A549 (cell line): ENCODE measurements at regions not wholly inside any gene's neighbourhood (a gene's known extent, or its start where the extent isn't known, plus 50 kb on each side); places are given as distances from the start of the nearest gene placed in this dataset.

ENCODE experiments used
- ATAC-seq, 2 experiments: fragments of 200-7000 bp in 1 of 2; fragments of >200 bp in 1 of 2; cut with Nextera tagmentation in 1 of 2; cut with Tn5 transposase in 1 of 2; 3 replicates each; pipeline versions ENCODE4 v1.8.0 to v1.9.1; 2018 to 2020; ENCODE audit warnings: mild to moderate bottlenecking in 1 of 2, moderate library complexity in 1 of 2
- CTCF ChIA-PET: fragments of 300-600 bp; sonication (Branson Sonifier 250); formaldehyde crosslinking; extraction: SDS; loops from one replicate; lab custom pipeline; 2021; ENCODE audit warnings: antibody characterized with exemption, inconsistent platforms; lab: Yijun Ruan, JAX
- POLR2A ChIA-PET: fragments of 350-600 bp; formaldehyde crosslinking; extraction: SDS; loops from one replicate; lab custom pipeline; 2021; ENCODE audit warnings: antibody characterized with exemption, inconsistent platforms; lab: Yijun Ruan, JAX
- DNase-seq, 2 experiments: peaks; one replicate each; pipeline versions ENCODE4 v3.0.0 to v3.0.0-alpha.2; 2011 to 2016; ENCODE audit warnings: low read depth in 1 of 2, low spot score in 1 of 2
- FAIRE-seq: peaks from 2 replicates; lab custom pipeline; 2011; peaks lifted over from hg19 to GRCh38; lab: Jason Lieb, UNC
- H3K27ac ChIP-seq, 2 experiments: fragments of >200 bp; sonication (Bioruptor Twin); formaldehyde crosslinking; 3 replicates each; pipeline ENCODE4 v1.5.1; 2016 to 2017
- H3K4me1 ChIP-seq: fragments of >200 bp; sonication (Bioruptor Twin); formaldehyde crosslinking; 3 replicates; pipeline ENCODE4 v1.6.1; 2016
- H3K4me2 ChIP-seq: fragments of >200 bp; sonication (Bioruptor Twin); formaldehyde crosslinking; 3 replicates; pipeline ENCODE4 v1.6.1; 2016
- H3K4me3 ChIP-seq: fragments of >200 bp; sonication (Bioruptor Twin); formaldehyde crosslinking; 3 replicates; pipeline ENCODE4 v1.5.1; 2016
- H3K9me3 ChIP-seq: fragments of >200 bp; sonication (Bioruptor Twin); formaldehyde crosslinking; 3 replicates; pipeline ENCODE4 v1.6.1; 2016
- BHLHE40 ChIP-seq: IDR thresholded peaks from 2 replicates; pipeline ENCODE4 v1.6.1; 2012; ENCODE audit warnings: low read depth, low read length, inconsistent platforms
- CHD4 ChIP-seq: fragments of 200-600 bp; sonication (generic); IDR thresholded peaks from 2 replicates; pipeline ENCODE4 v1.6.1; 2016; ENCODE audit warnings: antibody characterized with exemption, mild to moderate bottlenecking, borderline replicate concordance
- EHMT2 ChIP-seq: fragments of 200-600 bp; sonication (generic); IDR thresholded peaks from 2 replicates; pipeline ENCODE4 v1.6.1; 2016; ENCODE audit warnings: antibody characterized with exemption, low read depth, mild to moderate bottlenecking, moderate library complexity
- HDAC2 ChIP-seq: fragments of 200-600 bp; sonication (generic); IDR thresholded peaks from 2 replicates; pipeline ENCODE4 v1.6.1; 2016
- HMGXB4 ChIP-seq: fragments of 250-450 bp; sonication (Bioruptor Pico); IDR thresholded peaks from 2 replicates; pipeline ENCODE4 v1.5.0; 2021; ENCODE audit warnings: mild to moderate bottlenecking, moderate library complexity, borderline replicate concordance
- HOXB5 ChIP-seq: fragments of 250-450 bp; sonication (Bioruptor Pico); IDR thresholded peaks from 2 replicates; pipeline ENCODE4 v1.5.0; 2020; ENCODE audit warnings: mild to moderate bottlenecking, moderate library complexity
- JUN ChIP-seq, 2 experiments: fragments of >200 bp; sonication (Bioruptor Twin); formaldehyde crosslinking; IDR thresholded peaks; 2 replicates in 1 of 2; 3 replicates in 1 of 2; pipeline ENCODE4 v1.6.1; 2016 to 2017
- KDM1A ChIP-seq: fragments of 200-600 bp; sonication (generic); IDR thresholded peaks from 2 replicates; pipeline ENCODE4 v1.6.1; 2016; ENCODE audit warnings: low read depth, mild to moderate bottlenecking
- MAFK ChIP-seq: fragments of 450-650 bp; IDR thresholded peaks from 2 replicates; pipeline ENCODE4 v1.6.1; 2014; ENCODE audit not compliant: partially characterized antibody
- NFE2L2 ChIP-seq: fragments of 150-350 bp; conservative IDR thresholded peaks from 2 replicates; pipeline ENCODE4 v1.6.1; 2014; ENCODE audit warnings: low read length
- NPAS2 ChIP-seq: fragments of 250-450 bp; sonication (Bioruptor Pico); IDR thresholded peaks from 2 replicates; pipeline ENCODE4 v1.8.0; 2022; ENCODE audit warnings: mild to moderate bottlenecking, moderate library complexity, borderline replicate concordance
- NR3C1 ChIP-seq: fragments of >200 bp; sonication (Bioruptor Twin); formaldehyde crosslinking; IDR thresholded peaks from 3 replicates; pipeline ENCODE4 v1.6.1; 2017
- POLR2A ChIP-seq: IDR thresholded peaks from 2 replicates; pipeline ENCODE4 v1.6.1; 2012; ENCODE audit warnings: mild to moderate bottlenecking, low read length
- SMC3 ChIP-seq: fragments of >200 bp; sonication (Bioruptor Twin); formaldehyde crosslinking; IDR thresholded peaks from 3 replicates; pipeline ENCODE4 v1.6.1; 2018; ENCODE audit warnings: inconsistent platforms
- ZC3H11A ChIP-seq: fragments of 450-650 bp; IDR thresholded peaks from 2 replicates; pipeline ENCODE4 v1.6.1; 2014; ENCODE audit warnings: antibody characterized with exemption, mild to moderate bottlenecking
- ZFP36 ChIP-seq: fragments of 450-650 bp; IDR thresholded peaks from 2 replicates; pipeline ENCODE4 v1.6.1; 2014; ENCODE audit warnings: borderline replicate concordance; ENCODE audit not compliant: partially characterized antibody
- WGBS: methylation state at CpG from one replicate; pipeline ENCODE4 v1.1.6; 2017; ENCODE audit errors: missing lambda C conversion rate; 5-methylcytosine and 5-hydroxymethylcytosine counted together
- TF ChIP-seq, protein P1 (sequence below): fragments of >200 bp; sonication (Bioruptor Twin); formaldehyde crosslinking; IDR thresholded peaks from 2 replicates; pipeline ENCODE4 v1.6.1; 2016
- TF ChIP-seq, protein P2 (sequence below): fragments of 250-450 bp; sonication (Bioruptor Pico); IDR thresholded peaks from 2 replicates; pipeline ENCODE4 v1.5.0; 2020; ENCODE audit warnings: low read depth, mild to moderate bottlenecking, moderate library complexity
- TF ChIP-seq, protein P3 (sequence below): IDR thresholded peaks from 2 replicates; pipeline ENCODE4 v1.6.1; 2012; ENCODE audit warnings: low read depth, borderline replicate concordance

- no peak for TF ChIP-seq NFE2L2
- TF ChIP-seq, all 56 proteins: peak for 0
- POLR2A ChIA-PET = no interaction called here
- WGBS = 0% methylated on average over 1 of the region's 1 CpG
- CTCF ChIA-PET = interaction anchor here (1.0 kb wide), 1 partner anchor 776 kb away, joined by 4 read pairs; no protein-coding TSS in a partner anchor
- FAIRE-seq (no peak), ATAC-seq (no peak), DNase-seq (no peak)
- Histone ChIP-seq H3K27ac (no peak overlapping the region), H3K4me1 (no peaks in the 10 kb centered on the region), H3K9me3 (no peaks in the 10 kb centered on the region), H3K4me2 (no peak overlapping the region), H3K4me3 (no peak overlapping the region)
These were observed 78.5 kb downstream of the NKX6-1 start for GRCh38 chr4:84420608-84421007.

DNA sequence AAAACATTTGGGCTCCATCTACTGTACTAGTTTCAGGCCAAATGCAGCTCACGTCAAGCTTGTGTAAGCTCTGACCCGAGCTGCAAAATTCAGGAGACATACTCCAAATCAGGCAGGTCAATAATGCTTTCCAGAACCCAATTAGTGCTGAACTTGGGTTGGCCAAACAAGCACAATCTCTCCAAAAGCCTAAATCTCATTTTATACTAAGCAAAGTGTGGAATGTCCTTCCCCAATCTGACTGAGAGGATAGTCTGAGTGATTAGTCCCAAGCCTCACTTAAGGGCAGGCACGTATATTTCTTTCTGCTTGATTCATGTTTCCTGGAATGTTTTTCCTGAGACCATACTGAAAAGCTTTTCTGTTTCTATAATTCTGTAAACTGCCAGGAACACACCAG is 79.9 kb downstream of the NKX6-1 start:
- POLR2A ChIA-PET = no interaction called here
- FAIRE-seq = no peak
- WGBS = 40% methylated on average over 3 of the region's 3 CpGs
- CTCF ChIA-PET = no interaction called here
- Histone ChIP-seq H3K9me3 (no peaks in the 10 kb centered on the region), H3K4me3 (no peak overlapping the region), H3K27ac (no peak overlapping the region), H3K4me2 (no peak overlapping the region), H3K4me1 (no peaks in the 10 kb centered on the region)
- DNase-seq = no peak
- ATAC-seq = no peak
- TF ChIP-seq CHD4 (no peak), NPAS2 (no peak), ZFP36 (no peak), BHLHE40 (no peak), EHMT2 (no peak), MAFK (no peak), ZC3H11A (no peak)
- TF ChIP-seq, protein P1, sequence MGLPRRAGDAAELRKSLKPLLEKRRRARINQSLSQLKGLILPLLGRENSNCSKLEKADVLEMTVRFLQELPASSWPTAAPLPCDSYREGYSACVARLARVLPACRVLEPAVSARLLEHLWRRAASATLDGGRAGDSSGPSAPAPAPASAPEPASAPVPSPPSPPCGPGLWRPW = no peak
- TF ChIP-seq, protein P2, sequence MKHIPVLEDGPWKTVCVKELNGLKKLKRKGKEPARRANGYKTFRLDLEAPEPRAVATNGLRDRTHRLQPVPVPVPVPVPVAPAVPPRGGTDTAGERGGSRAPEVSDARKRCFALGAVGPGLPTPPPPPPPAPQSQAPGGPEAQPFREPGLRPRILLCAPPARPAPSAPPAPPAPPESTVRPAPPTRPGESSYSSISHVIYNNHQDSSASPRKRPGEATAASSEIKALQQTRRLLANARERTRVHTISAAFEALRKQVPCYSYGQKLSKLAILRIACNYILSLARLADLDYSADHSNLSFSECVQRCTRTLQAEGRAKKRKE (CRISPR knock-in tag) = no peak

DNA sequence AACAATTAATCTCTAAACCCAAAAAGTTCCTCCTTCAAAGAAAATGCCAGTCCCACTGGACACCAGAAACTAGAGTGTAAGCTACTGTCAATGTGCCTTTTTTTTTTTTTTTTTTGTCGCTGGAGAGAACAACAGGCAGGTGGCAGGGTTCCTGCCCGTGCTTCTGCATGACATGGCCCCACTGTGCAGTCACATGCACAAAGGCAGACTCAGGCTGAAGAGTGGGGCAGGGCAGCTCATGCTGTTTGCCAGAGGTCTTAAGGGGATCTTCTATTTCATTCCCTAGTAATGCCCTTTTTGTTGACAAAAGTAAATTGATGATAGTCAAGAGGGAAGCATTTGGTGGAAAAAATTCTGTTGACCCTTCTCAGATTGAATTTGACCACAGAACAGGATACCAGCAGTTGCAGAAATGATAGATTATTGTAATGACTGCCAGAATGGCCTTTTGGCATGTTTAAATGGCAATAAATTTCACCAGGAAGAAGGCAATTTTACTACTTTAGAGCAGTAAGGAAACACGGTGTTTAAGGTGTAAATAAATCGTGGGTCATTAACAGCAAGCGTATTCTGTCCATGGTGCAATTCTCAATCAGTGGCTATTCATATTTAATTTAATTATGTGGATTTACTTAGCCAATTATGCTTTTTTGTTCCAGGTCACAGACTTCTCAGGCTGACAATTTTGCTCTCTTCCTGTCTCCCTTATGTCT is 80.9 kb downstream of the NKX6-1 start:
- DNase-seq = no peak
- WGBS = 36% methylated on average over 5 of the region's 5 CpGs
- Histone ChIP-seq H3K27ac (no peak overlapping the region), H3K4me2 (no peak overlapping the region), H3K4me3 (no peak overlapping the region), H3K9me3 (no peaks in the 10 kb centered on the region), H3K4me1 (no peaks in the 10 kb centered on the region)
- ChIA-PET CTCF (interaction anchor here (1.5 kb wide), 1 partner anchor 16 kb away, joined by 4 read pairs; no protein-coding TSS in a partner anchor), POLR2A (no interaction called here)
- no peak for TF ChIP-seq HOXB5 (CRISPR knock-in tag)
- TF ChIP-seq MAFK = no peak
- no peak for TF ChIP-seq KDM1A
- TF ChIP-seq EHMT2 = no peak
- no peak for TF ChIP-seq HMGXB4 (CRISPR knock-in tag)
- no peak for TF ChIP-seq CHD4
- TF ChIP-seq POLR2A = no peak
- TF ChIP-seq JUN (IDR thresholded peaks at IDR 0.05) = no peak
- no peak for TF ChIP-seq NR3C1
- TF ChIP-seq, protein P3, sequence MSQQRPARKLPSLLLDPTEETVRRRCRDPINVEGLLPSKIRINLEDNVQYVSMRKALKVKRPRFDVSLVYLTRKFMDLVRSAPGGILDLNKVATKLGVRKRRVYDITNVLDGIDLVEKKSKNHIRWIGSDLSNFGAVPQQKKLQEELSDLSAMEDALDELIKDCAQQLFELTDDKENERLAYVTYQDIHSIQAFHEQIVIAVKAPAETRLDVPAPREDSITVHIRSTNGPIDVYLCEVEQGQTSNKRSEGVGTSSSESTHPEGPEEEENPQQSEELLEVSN = no peak
- TF ChIP-seq HDAC2 = no peak
- no peak for TF ChIP-seq SMC3
- ATAC-seq = no peak
- no peak for FAIRE-seq
